ENCODE measurements at regions not wholly inside any gene's neighbourhood (a gene's known extent, or its start where the extent isn't known, plus 50 kb on each side); places are given as distances from the start of the nearest gene placed in this dataset.

- no peak for DNase-seq (ENCODE audit: low read depth in 4 of 4, low spot score in 2 of 4)
These were observed 159.7 kb upstream of the AGAP1 start for GRCh38 chr2:235334179-235334578.

- no peak for DNase-seq (ENCODE audit: low read depth in 4 of 4, low spot score in 2 of 4)
These were observed 150.6 kb upstream of the AGAP1 start for GRCh38 chr2:235343156-235343774.

- DNase-seq (ENCODE audit: low read depth in 4 of 4, low spot score in 2 of 4) = no peak
These were observed 150.0 kb upstream of the AGAP1 start for GRCh38 chr2:235343869-235344268.

DNA sequence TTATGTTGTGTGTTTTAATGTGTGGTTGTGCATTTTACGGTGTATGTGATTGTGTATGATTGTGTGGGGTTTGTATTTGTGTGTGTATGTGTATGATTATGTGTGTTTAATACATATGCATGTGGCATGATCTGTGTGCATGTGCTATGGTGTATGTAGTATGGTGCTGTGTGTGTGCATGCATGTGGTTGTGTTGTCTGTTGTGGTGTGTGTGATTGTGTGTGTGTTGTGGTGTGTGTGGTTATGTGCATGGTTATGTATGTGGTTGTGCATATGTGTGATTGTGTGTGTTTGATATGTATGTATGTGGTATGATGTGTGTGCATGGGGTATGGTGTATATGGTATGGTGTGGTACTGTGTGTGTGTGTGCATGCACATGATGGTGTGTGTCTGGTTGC lies 148.1 kb upstream of the AGAP1 start:
- no peak for DNase-seq (ENCODE audit: low read depth in 4 of 4, low spot score in 2 of 4)

DNA sequence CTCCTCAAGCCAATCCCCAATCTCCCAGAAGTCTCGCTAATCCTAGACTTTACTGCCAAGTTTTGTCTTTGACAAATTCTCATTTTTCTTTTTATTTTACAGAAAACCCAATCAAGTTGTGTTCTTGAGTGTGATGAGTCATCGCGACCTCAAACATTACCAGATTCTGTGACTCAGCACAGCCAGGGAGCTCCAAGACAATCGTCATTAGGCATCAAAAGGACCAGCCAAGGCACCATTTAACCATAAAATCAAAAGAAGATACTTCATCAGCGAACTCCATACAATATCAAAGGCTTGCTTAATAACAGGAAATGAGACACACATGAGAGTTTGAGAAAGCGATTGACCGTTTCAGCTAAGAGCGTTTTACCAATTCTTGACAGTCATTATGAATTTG lies 146.2 kb upstream of the AGAP1 start:
- DNase-seq (ENCODE audit: low read depth in 4 of 4, low spot score in 2 of 4) = no peak

- DNase-seq (ENCODE audit: low read depth in 4 of 4, low spot score in 2 of 4) = no peak
These were observed 145.5 kb upstream of the AGAP1 start for GRCh38 chr2:235348329-235348728.

- no peak for DNase-seq (ENCODE audit: low read depth in 4 of 4, low spot score in 2 of 4)
These were observed 143.6 kb upstream of the AGAP1 start for GRCh38 chr2:235350234-235350633.

DNA sequence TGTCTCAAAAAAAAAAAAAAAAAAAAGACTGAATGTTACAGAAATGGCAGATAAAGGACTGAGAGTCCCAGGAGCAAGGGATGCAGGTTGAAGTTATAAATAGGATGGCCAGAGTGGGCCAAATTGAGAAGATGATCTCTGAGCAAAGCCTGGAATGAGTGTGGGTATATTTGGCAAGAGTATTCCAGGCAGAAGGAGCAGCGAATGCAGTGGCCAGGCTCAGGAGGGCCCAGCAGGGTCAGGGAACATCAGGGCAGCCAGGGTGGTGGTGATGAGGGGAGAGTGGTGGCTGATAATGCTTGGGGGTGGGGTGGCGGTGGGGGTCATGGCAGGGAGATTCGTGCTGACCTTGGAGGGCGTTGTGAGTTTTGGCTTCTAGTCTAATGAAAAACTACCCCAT lies 141.3 kb upstream of the AGAP1 start:
- DNase-seq (ENCODE audit: low read depth in 4 of 4, low spot score in 2 of 4) = no peak

- DNase-seq (ENCODE audit: low read depth in 4 of 4, low spot score in 2 of 4) = no peak
These were observed 136.0 kb upstream of the AGAP1 start for GRCh38 chr2:235357881-235358280.

DNA sequence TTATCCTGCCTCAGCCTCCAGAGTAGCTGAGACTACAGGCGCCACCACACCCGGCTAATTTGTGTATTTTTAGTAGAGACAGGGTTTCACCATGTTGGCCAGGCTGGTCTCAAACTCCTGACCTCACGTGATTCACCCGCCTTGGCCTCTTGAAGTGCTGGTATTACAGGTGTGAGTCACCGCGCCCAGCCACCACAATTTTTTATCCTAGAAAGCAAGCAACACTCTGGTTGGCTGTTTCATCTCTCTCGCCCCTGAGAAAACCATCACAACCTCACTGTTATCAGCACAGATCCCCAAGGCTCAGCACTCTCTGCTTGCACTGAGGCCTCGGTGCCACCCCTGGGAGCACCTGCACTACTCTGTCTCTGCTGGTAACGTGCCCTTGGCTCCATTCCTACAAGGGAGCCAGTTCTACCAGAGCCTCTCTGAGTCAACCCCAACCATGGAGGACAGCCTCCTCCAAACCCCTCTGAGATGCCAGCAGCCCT lies 134.8 kb upstream of the AGAP1 start:
- no peak for DNase-seq (ENCODE audit: low read depth in 4 of 4, low spot score in 2 of 4)

DNA sequence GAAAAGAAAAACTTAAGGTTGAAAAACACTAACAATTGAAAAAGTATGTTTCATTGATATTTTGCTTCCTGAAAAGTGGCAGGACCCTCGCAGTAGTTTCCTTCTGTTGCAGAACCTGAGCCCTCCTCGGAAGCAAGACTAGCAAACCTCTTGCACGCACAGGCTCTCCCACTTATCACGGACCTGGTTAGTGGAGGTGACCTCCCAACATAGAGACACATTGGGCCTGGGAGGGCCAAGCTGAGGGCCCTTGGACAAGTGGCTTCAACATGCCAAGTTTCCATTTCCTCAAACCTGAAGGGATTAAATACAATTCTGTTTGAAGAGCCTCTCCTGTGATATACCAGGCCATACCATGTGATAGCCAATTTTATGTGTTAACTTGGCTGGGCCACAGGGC lies 133.4 kb upstream of the AGAP1 start:
- no peak for DNase-seq (ENCODE audit: low read depth in 4 of 4, low spot score in 2 of 4)

DNA sequence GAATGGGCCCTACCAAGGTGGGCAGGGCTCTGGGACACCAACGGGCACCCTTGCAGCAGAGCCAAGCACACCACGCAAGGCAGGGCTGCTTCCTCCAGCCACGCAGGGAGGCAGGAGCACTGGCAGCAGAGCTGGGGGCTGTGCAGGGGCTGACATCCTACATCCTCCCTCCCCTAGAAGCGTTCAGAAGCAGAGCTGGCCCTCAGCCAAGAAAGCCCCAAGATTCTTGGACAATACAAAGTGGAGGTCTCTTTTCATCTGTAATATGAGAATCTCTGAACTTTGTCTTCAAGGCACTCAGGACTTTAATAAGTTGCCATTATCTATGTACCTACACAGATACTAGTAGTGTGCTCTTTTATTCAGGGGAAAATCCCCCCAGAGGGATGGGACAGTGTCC lies 128.1 kb upstream of the AGAP1 start:
- DNase-seq (ENCODE audit: low read depth in 4 of 4, low spot score in 2 of 4) = no peak

GRCh38 chr2:235366390-235366789 lies 127.5 kb upstream of the AGAP1 start:
- DNase-seq (ENCODE audit: low read depth in 4 of 4, low spot score in 2 of 4) = no peak

- DNase-seq (ENCODE audit: low read depth in 4 of 4, low spot score in 2 of 4) = no peak
These were observed 127.0 kb upstream of the AGAP1 start for GRCh38 chr2:235366807-235367206.

- DNase-seq (ENCODE audit: low read depth in 4 of 4, low spot score in 2 of 4) = no peak
These were observed 122.8 kb upstream of the AGAP1 start for GRCh38 chr2:235371018-235371417.

- DNase-seq (ENCODE audit: low read depth in 4 of 4, low spot score in 2 of 4) = no peak
These were observed 120.7 kb upstream of the AGAP1 start for GRCh38 chr2:235373171-235373570.

DNA sequence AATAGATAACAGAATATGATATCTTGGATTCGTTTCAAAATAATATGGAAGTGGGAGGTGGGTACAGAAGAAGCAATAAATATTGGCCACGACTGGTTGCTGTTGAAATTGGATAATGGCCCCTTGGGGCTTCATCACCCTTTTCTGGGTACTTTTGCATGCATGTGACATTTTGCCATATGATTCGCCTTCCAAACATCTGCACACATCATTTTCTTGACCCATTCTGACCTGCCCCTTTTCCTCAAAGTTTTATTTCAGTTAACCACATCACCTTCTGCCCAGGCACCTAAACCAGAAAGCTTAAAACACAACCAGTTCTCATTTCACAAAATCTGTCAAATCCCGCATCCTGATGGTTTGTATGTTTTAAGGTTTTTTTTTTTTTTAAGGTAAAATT lies 116.7 kb upstream of the AGAP1 start:
- no peak for DNase-seq (ENCODE audit: low read depth in 4 of 4, low spot score in 2 of 4)

- DNase-seq (ENCODE audit: low read depth in 4 of 4, low spot score in 2 of 4) = no peak
These were observed 115.6 kb upstream of the AGAP1 start for GRCh38 chr2:235378246-235378645.

GRCh38 chr2:235378944-235379343 lies 114.9 kb upstream of the AGAP1 start:
- DNase-seq (ENCODE audit: low read depth in 4 of 4, low spot score in 2 of 4) = no peak

DNA sequence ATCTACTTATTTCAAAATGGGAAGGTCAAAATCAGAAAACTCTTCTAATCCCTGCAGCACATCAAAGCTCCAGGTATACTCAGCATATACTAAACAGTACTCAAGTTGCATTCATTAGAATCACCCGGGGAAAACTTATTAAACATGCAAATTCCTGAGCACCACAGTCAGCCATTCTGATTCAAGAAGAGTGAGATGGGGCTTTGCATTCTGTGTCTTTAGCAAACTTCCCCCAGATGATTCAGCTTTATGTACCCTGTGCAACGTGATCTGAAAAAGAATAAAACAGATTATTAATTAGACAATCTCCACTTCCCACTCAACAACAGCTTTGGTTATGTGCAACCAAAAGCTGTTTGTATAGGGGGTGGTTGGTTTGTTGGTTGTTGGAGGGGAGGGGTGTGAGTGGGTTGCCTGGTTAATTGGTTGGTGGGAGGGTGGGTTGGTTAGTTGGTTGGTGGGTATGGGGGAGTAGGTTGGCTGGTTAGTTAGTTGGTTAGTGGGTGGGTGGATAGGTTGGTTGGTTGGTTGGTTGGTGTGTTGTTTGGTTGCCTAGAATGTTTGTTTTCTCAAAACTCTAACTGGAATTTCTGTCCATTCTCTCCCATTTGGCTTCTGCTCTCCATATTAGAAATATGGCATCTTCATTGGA lies 112.5 kb upstream of the AGAP1 start:
- DNase-seq (ENCODE audit: low read depth in 4 of 4, low spot score in 2 of 4) = no peak

GRCh38 chr2:235382179-235382578 lies 111.7 kb upstream of the AGAP1 start:
- DNase-seq (ENCODE audit: low read depth in 4 of 4, low spot score in 2 of 4) = no peak

DNA sequence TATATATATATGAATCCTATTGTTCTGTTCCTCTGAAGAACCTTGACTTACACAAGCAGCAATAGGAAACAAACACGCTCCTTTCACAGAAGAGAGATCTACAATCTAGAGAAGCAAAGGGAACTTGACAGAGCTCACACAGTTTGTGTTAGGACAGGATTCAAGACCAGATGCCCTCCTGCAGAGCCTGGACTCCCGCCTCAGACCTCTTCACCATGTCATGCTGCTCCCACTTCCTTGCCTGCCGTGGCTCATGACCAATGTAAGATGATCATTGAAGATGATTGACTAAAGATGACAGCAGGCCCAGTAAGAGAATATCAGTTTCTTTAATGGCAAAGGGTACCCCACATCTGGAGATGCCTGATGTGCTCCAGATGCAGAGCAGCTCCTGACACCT lies 111.2 kb upstream of the AGAP1 start:
- DNase-seq (ENCODE audit: low read depth in 4 of 4, low spot score in 2 of 4) = no peak
